B cell (primary cell): ENCODE measurements at regions not wholly inside any gene's neighbourhood (a gene's known extent, or its start where the extent isn't known, plus 50 kb on each side); places are given as distances from the start of the nearest gene placed in this dataset.
"Not testable (repeated sequence)": the region's sequence is repeated elsewhere in the genome, so short reads cannot be mapped to it uniquely, and the experiment has no call there.

ENCODE experiments used
- ATAC-seq: fragments of 200-7000 bp; cut with Tn5 transposase; one replicate; pipeline ENCODE4 v1.10.0; 2021; ENCODE audit warnings: low read depth, mild to moderate bottlenecking, moderate number of reproducible peaks, moderate library complexity
- CTCF ChIA-PET: fragments of 350-600 bp; sonication (Branson Sonifier 250); formaldehyde crosslinking; loops from one replicate; lab custom pipeline; 2021; ENCODE audit warnings: antibody characterized with exemption, inconsistent platforms; lab: Charles Lee
- POLR2A ChIA-PET: fragments of 350-600 bp; sonication (Branson Sonifier 250); formaldehyde crosslinking; loops from one replicate; lab custom pipeline; 2021; ENCODE audit warnings: antibody characterized with exemption; lab: Charles Lee
- DNase-seq: peaks from one replicate; pipeline ENCODE4 v3.0.0; 2013
- H2AFZ ChIP-seq: 2 replicates; pipeline ENCODE4 v1.6.1; 2012; ENCODE audit warnings: mild to moderate bottlenecking, low read depth, low read length; ENCODE audit not compliant: insufficient read depth, poor library complexity, severe bottlenecking
- H3K27ac ChIP-seq, 2 donors: 1 replicate in 1 of 2; 2 replicates in 1 of 2; pipeline ENCODE4 v1.5.1; 2012 to 2013; ENCODE audit warnings: low read length in 2 of 2, mild to moderate bottlenecking in 2 of 2, moderate library complexity in 1 of 2
- H3K27me3 ChIP-seq, 4 experiments: fragments of 200-600 bp in 1 of 4; sonication (generic) in 1 of 4; replicated peaks in 1 of 4; 1 replicate in 2 of 4; 2 replicates in 2 of 4; pipeline versions ENCODE4 v1.6.1 to v1.7.0; 2013 to 2016; ENCODE audit warnings: low read length in 3 of 4, mild to moderate bottlenecking in 2 of 4, mixed read lengths in 1 of 4, moderate library complexity in 1 of 4; ENCODE audit not compliant: insufficient read depth in 4 of 4, control insufficient read depth in 3 of 4; ENCODE audit errors: control extremely low read depth in 1 of 4
- H3K36me3 ChIP-seq, 2 experiments: replicated peaks in 1 of 2; 1 replicate in 1 of 2; 2 replicates in 1 of 2; pipeline versions ENCODE4 v1.6.1 to v1.7.1; 2013; ENCODE audit warnings: low read length in 1 of 2; ENCODE audit not compliant: insufficient read depth in 2 of 2, control insufficient read depth in 1 of 2; ENCODE audit errors: control extremely low read depth in 1 of 2, extremely low read depth in 1 of 2
- H3K4me1 ChIP-seq, 2 donors: fragments of 200-600 bp in 1 of 2; sonication (generic) in 1 of 2; 1 replicate in 1 of 2; 2 replicates in 1 of 2; pipeline versions ENCODE4 v1.5.1 to v1.6.1; 2013 to 2017; ENCODE audit warnings: low read length in 2 of 2; ENCODE audit not compliant: control insufficient read depth in 2 of 2, insufficient read depth in 2 of 2
- H3K4me2 ChIP-seq: replicated peaks from 2 replicates; pipeline ENCODE3; 2012; ENCODE audit warnings: mild to moderate bottlenecking, low read depth, low read length; ENCODE audit not compliant: poor library complexity, severe bottlenecking
- H3K4me3 ChIP-seq, 5 experiments: fragments of 200-600 bp in 1 of 5; sonication (generic) in 1 of 5; 1 replicate in 3 of 5; 2 replicates in 2 of 5; pipeline versions ENCODE4 v1.5.1 to v1.7.0; 2011 to 2016; ENCODE audit warnings: low read length in 4 of 5, mild to moderate bottlenecking in 4 of 5, low read depth in 2 of 5, control low read depth in 1 of 5, moderate library complexity in 1 of 5; ENCODE audit not compliant: insufficient read depth in 1 of 5; ENCODE audit errors: control extremely low read depth in 1 of 5, extremely low read depth in 1 of 5
- H3K79me2 ChIP-seq: fragments of 200-600 bp; sonication (generic); one replicate; pipeline ENCODE4 v1.6.0; 2016; ENCODE audit warnings: low read length; ENCODE audit not compliant: control insufficient read depth, insufficient read depth
- H3K9ac ChIP-seq: fragments of 200-600 bp; sonication (generic); 2 replicates; pipeline ENCODE4 v1.6.1; 2017; ENCODE audit warnings: mild to moderate bottlenecking, low read length, moderate library complexity
- H3K9me3 ChIP-seq, 3 donors: one replicate each; pipeline versions ENCODE4 v1.6.1 to v1.7.1; 2013; ENCODE audit warnings: low read length in 2 of 3; ENCODE audit not compliant: control insufficient read depth in 2 of 3, insufficient read depth in 1 of 3; ENCODE audit errors: control extremely low read depth in 1 of 3
- H4K20me1 ChIP-seq: 2 replicates; pipeline ENCODE4 v1.6.0; 2012; ENCODE audit warnings: mild to moderate bottlenecking, low read length; ENCODE audit not compliant: insufficient read depth, control insufficient read depth, poor library complexity, severe bottlenecking
- H3K27ac Mint-ChIP-seq: one replicate; pipeline ENCODE4 v1.8.0; 2021; ENCODE audit warnings: mixed read lengths
- H3K27me3 Mint-ChIP-seq: one replicate; pipeline ENCODE4 v1.8.0; 2021; ENCODE audit warnings: mixed read lengths
- H3K4me1 Mint-ChIP-seq: one replicate; pipeline ENCODE4 v1.8.0; 2021; ENCODE audit warnings: mixed read lengths
- H3K4me3 Mint-ChIP-seq: one replicate; pipeline ENCODE4 v1.8.0; 2021; ENCODE audit warnings: mixed read lengths
- H3K9me3 Mint-ChIP-seq: one replicate; pipeline ENCODE4 v1.8.0; 2022; ENCODE audit warnings: mixed read lengths; ENCODE audit not compliant: insufficient read depth
- CTCF ChIP-seq: fragments of 200-600 bp; IDR thresholded peaks from one replicate; pipeline ENCODE4 v1.8.0; 2022; ENCODE audit warnings: antibody characterized with exemption, mild to moderate bottlenecking
- EZH2 ChIP-seq: IDR thresholded peaks from 2 replicates; pipeline ENCODE4 v1.6.1; 2012; ENCODE audit warnings: borderline replicate concordance, low read depth, mild to moderate bottlenecking, moderate library complexity, low read length; ENCODE audit not compliant: insufficient read depth, poor library complexity, severe bottlenecking
- WGBS: methylation state at CpG from one replicate; pipeline ENCODE4 v1.1.5; 2013; ENCODE audit warnings: missing lambda C conversion rate; ENCODE audit not compliant: insufficient coverage; 5-methylcytosine and 5-hydroxymethylcytosine counted together
- intact Hi-C: fragments of 100-400 bp; cut with micrococcal nuclease; formaldehyde crosslinking; loops from one replicate; pipeline ENCODE4 v1.10.0; 2022

- Mint-ChIP-seq H3K4me1 (peaks cover 5% of the 10 kb centered on the region), H3K27ac (no peak overlapping the region), H3K9me3 (no peaks in the 10 kb centered on the region), H3K27me3 (no peaks in the 10 kb centered on the region), H3K4me3 (no peak overlapping the region)
- POLR2A ChIA-PET = no interaction called here
- no peaks in the 10 kb centered on the region for H4K20me1 ChIP-seq
- H3K4me2 ChIP-seq = no peak overlapping the region
- ATAC-seq (no peak), DNase-seq (no peak)
- no peak overlapping the region for H3K4me3 ChIP-seq
- no peak overlapping the region for H2AFZ ChIP-seq
- H3K27ac ChIP-seq = no peak overlapping the region
- H3K27me3 ChIP-seq = no peaks in the 10 kb centered on the region
- H3K79me2 ChIP-seq = no peaks in the 10 kb centered on the region
- no CpG with 5 or more reads among the region's 2 CpGs for WGBS
- no peaks in the 10 kb centered on the region for H3K4me1 ChIP-seq
- CTCF ChIA-PET = no interaction called here
- no peak overlapping the region for H3K9ac ChIP-seq
- no peaks in the 10 kb centered on the region for H3K36me3 ChIP-seq
- intact Hi-C loops = no loop called here
- H3K9me3 ChIP-seq = peaks cover 0 to 12% (median 2%) of the 10 kb centered on the region in 3 donors
- TF ChIP-seq EZH2 = no peak
- TF ChIP-seq CTCF = no peak
Observed at GRCh38 chr19:20453425-20453935, 112.1 kb downstream of the ZNF737 start.

- H3K4me3 ChIP-seq = no peak overlapping the region
- peaks cover 0 to 3% (median 0%) of the 10 kb centered on the region in 3 donors for H3K9me3 ChIP-seq
- no CpG with 5 or more reads among the region's 5 CpGs for WGBS
- intact Hi-C loops = no loop called here
- Mint-ChIP-seq H3K4me1 (peaks cover 1% of the 10 kb centered on the region), H3K27ac (no peak overlapping the region), H3K27me3 (no peaks in the 10 kb centered on the region), H3K9me3 (no peaks in the 10 kb centered on the region), H3K4me3 (no peak overlapping the region)
- no peak for DNase-seq
- no peaks in the 10 kb centered on the region for H4K20me1 ChIP-seq
- no peak overlapping the region for H2AFZ ChIP-seq
- H3K4me2 ChIP-seq = no peak overlapping the region
- ChIA-PET POLR2A (no interaction called here), CTCF (interaction anchor here (0.7 kb wide), 1 partner anchor 15 kb away, joined by 3 read pairs; no protein-coding TSS in a partner anchor)
- no peak for ATAC-seq
- H3K9ac ChIP-seq = no peak overlapping the region
- no peaks in the 10 kb centered on the region for H3K4me1 ChIP-seq
- no peaks in the 10 kb centered on the region for H3K36me3 ChIP-seq
- TF ChIP-seq EZH2 = no peak
- no peak for TF ChIP-seq CTCF
- peaks cover 0 to 2% (median 0%) of the 10 kb centered on the region in 4 experiments for H3K27me3 ChIP-seq
- no peaks in the 10 kb centered on the region for H3K79me2 ChIP-seq
- no peak overlapping the region for H3K27ac ChIP-seq
Observed at GRCh38 chr19:20444202-20444885, 121.2 kb downstream of the ZNF737 start.

- CTCF ChIA-PET = interaction anchor here (0.6 kb wide), 1 partner anchor 590 kb away, joined by 3 read pairs; no protein-coding TSS in a partner anchor
- POLR2A ChIA-PET, H3K36me3 ChIP-seq, H4K20me1 ChIP-seq, intact Hi-C loops, H3K9me3 ChIP-seq, H3K9me3 Mint-ChIP-seq, H3K4me3 ChIP-seq, H3K79me2 ChIP-seq, H3K27me3 ChIP-seq, H3K27me3 Mint-ChIP-seq: not testable (repeated sequence)
- DNase-seq = peak; percentile 53
- Mint-ChIP-seq H3K27ac (peak overlapping the region; percentile 85), H3K4me3 (peak overlapping the region; percentile 1), H3K4me1 (peaks cover 19% of the 10 kb centered on the region)
- Histone ChIP-seq H3K4me1 (peaks cover 16 to 22% of the 10 kb centered on the region in 2 donors), H3K9ac (peak overlapping the region; percentile 38), H3K27ac (peak overlapping the region; percentile 54 to 76), H2AFZ (peak overlapping the region; percentile 71), H3K4me2 (peak overlapping the region; percentile 22)
- ATAC-seq = peak; percentile 14
- 79% methylated on average over 2 of the region's 4 CpGs for WGBS
Observed at GRCh38 chr19:20432266-20432842, 133.2 kb downstream of the ZNF737 start.
